ENCODE measurements at regions not wholly inside any gene's neighbourhood (a gene's known extent, or its start where the extent isn't known, plus 50 kb on each side); places are given as distances from the start of the nearest gene placed in this dataset.
"Not testable (repeated sequence)": the region's sequence is repeated elsewhere in the genome, so short reads cannot be mapped to it uniquely, and the experiment has no call there.

DNA sequence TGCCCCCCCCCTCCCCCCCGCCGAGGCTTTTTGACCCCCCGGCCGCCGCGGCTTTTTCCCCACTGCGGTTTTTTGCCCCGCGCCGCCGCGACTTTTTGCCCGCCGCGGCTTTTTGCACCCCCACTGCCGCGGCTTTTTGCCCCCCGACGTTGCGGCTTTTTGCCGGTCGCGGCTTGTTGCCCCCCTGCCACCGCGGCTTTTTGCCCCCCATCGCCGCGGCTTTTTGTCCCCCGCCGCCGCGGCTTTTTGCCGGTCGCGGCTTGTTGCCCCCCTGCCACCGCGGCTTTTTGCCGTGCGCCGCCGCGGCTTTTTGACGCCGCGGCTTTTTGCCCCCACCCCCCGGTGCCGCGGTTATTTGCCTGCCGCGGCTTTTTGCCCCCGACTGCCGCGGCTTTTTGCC, 395.4 kb downstream of the ZNF33B start:
- H3K9me3 ChIP-seq (ENCODE audit: low read depth); H3K27ac ChIP-seq; H3K4me1 ChIP-seq (ENCODE audit: low read depth); H3K36me3 ChIP-seq; DNase-seq (ENCODE audit: low read depth in 1 of 2, low spot score in 1 of 2); H3K27me3 ChIP-seq; H3K4me3 ChIP-seq: not testable (repeated sequence)

DNA sequence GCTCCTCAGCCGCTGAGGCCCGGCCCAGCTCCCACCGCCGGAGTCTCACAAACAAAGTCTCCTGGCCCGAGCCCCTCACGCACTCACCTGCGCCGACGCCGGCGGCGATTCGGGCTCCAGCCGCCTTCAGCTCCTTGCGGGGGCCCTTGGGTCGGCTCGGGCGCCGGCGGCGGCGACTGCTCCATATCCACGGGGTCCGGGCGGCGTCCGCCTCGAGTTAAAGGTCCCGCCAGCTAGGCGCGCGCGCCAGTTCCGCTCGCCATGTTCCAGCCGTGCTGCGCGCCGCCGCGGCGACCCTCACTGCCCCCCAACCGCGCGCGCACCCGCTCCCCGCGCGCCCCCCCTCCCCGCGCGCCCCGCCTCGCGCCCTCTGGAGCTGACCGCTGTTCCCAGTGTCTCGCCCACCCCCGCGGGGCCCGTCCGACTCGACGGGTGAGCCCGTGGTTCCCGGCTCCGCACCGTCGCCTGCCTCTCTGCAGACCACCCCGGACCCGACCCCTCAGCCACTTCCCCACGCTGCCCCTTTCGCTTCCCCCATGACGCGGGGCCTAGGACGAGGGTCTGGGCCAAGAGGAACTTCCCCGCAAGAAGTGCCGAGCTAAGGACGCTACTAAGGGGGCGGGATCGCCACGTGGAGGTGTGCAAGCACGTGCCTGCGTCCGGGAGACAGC, 396.1 kb downstream of the ZNF33B start:
- Histone ChIP-seq H3K4me3 (no peak overlapping the region), H3K27me3 (no peaks in the 10 kb centered on the region), H3K4me1 (ENCODE audit: low read depth) (no peaks in the 10 kb centered on the region), H3K27ac (no peak overlapping the region), H3K9me3 (ENCODE audit: low read depth) (no peaks in the 10 kb centered on the region), H3K36me3 (no peaks in the 10 kb centered on the region)
- TF ChIP-seq, protein P1, sequence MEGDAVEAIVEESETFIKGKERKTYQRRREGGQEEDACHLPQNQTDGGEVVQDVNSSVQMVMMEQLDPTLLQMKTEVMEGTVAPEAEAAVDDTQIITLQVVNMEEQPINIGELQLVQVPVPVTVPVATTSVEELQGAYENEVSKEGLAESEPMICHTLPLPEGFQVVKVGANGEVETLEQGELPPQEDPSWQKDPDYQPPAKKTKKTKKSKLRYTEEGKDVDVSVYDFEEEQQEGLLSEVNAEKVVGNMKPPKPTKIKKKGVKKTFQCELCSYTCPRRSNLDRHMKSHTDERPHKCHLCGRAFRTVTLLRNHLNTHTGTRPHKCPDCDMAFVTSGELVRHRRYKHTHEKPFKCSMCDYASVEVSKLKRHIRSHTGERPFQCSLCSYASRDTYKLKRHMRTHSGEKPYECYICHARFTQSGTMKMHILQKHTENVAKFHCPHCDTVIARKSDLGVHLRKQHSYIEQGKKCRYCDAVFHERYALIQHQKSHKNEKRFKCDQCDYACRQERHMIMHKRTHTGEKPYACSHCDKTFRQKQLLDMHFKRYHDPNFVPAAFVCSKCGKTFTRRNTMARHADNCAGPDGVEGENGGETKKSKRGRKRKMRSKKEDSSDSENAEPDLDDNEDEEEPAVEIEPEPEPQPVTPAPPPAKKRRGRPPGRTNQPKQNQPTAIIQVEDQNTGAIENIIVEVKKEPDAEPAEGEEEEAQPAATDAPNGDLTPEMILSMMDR (IDR thresholded peaks at IDR 0.05; ENCODE audit: low read depth, low read length): no peak
- DNase-seq (ENCODE audit: low read depth in 1 of 2, low spot score in 1 of 2): no peak

DNA sequence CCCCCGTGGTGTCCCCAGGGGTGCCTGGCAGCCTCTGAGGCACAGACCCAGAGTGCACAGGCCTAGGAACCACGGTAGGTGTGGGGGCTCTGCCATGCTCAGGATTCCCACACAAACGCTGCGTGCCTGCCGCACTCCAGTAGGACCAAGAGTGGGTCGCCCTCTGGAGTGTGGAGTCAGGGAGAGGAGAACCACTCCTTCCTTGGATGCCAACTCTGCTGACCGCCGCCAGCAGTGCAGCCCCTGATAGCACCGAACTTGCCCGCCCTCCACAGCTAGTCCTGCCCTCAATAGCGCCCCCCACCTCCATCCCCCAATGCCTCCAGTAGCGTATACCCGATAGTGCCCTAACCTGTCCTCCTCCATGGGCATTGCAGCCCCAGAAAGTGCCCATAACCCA, 402.0 kb downstream of the ZNF33B start:
- H3K27me3 ChIP-seq; H3K9me3 ChIP-seq (ENCODE audit: low read depth); H3K4me3 ChIP-seq; H3K36me3 ChIP-seq; H3K27ac ChIP-seq; H3K4me1 ChIP-seq (ENCODE audit: low read depth); DNase-seq (ENCODE audit: low read depth in 1 of 2, low spot score in 1 of 2): not testable (repeated sequence)

DNA sequence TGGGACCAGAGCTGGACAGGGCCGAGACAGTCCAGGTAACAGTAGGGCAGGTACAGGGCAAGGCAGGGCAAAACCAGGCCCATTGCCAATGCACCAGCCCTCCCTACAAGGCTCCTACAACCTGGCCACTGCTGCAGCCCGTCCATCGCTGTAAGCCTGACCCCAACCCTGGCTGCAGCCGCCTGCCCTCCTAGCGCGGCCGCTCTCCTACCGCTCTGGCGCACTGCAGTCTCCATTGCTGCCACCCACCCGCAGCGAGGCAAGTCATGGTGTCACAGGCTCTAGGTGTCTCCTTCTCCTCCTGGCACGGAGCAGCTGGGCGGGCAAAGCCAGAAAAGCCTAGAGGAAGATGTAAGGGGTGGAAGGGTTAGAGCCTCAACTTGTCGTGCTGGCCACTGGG, 402.6 kb downstream of the ZNF33B start:
- not testable (repeated sequence) for H3K36me3 ChIP-seq; H3K9me3 ChIP-seq (ENCODE audit: low read depth)

DNA sequence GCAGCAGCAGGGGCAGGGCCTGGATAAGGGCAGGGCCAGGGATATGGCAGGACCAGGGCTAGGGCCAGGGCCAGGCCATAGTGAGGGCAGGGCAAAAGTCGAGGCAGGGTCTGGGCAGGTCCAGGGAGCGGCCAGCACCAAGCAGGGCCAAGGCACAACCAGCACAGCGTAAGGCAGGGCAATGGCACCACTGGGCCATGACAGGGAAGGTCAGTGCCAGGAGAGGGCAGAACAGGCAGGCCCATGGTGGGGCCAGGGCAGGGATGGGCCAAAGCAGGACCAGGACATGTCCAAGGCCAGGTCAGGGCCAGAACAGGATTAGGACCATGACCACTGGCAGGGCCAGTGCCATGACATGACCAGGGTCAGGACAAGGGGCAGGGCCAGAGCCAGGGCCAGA, 403.1 kb downstream of the ZNF33B start:
- H3K4me3 ChIP-seq; H3K27ac ChIP-seq; DNase-seq (ENCODE audit: low read depth in 1 of 2, low spot score in 1 of 2); H3K9me3 ChIP-seq (ENCODE audit: low read depth); H3K4me1 ChIP-seq (ENCODE audit: low read depth); H3K36me3 ChIP-seq; H3K27me3 ChIP-seq: not testable (repeated sequence)

More for the DNA sequence above, 402.6 kb downstream of the ZNF33B start:
- DNase-seq (ENCODE audit: low read depth in 1 of 2, low spot score in 1 of 2); H3K4me3 ChIP-seq; H3K27me3 ChIP-seq; H3K4me1 ChIP-seq (ENCODE audit: low read depth); H3K27ac ChIP-seq: not testable (repeated sequence)

DNA sequence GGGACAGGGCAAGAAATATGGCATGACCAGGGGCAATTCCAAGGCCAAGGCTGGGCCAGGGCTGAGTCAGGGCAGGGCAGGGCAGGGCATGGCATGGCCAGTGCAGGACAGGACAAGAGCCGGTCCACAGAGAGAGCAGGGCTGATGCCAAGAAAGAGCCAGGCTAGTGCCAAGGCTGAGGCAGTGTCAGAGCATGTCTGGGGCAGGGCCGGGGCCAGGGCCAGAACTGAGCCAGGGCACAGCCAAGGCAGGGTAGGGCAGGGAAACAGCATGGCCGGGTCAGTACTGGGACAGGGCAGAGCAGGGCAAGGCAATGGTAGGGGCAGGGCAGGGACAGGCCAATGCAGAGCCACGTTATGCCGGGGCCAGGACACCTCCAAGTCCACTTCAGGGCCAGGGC, 403.9 kb downstream of the ZNF33B start:
- not testable (repeated sequence) for H3K9me3 ChIP-seq (ENCODE audit: low read depth); H3K27ac ChIP-seq; H3K4me3 ChIP-seq; H3K4me1 ChIP-seq (ENCODE audit: low read depth); DNase-seq (ENCODE audit: low read depth in 1 of 2, low spot score in 1 of 2); H3K27me3 ChIP-seq; H3K36me3 ChIP-seq

DNA sequence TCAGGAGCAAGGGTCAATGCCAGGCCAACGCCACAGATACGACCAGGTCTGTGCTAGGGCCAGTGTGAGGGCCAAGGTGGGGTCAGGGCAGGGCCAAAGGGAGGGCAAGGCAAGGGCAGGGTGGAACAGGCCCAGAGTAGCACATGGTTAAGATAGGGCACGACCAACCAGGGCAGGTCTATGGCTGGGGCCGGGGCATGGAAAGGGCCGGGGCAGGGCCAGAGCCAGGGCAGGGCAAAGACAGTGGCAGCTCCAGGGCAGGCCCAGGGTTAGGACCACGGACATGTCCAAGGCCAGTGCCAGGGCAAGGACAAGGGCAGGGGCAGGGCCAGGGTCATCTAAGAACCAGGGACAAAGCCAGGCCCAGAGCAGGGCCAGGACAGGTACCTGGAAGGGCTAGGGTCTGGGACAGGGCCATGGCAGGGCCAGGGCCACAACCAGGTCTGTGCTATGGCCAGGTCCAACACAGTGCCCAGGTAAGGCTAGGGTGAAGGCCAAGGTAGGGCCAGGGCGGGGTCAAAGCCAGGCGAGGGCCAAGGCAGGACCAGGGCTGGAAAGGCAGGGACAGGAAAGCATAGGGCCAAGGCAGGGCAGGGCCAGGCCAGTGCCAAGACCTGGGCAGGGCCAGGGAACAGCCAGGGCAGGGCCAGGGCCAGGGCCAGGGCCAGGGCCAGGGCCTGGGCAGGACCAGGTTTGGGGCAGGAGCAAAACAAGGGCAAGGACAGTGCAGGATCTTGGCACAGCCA, 404.7 kb downstream of the ZNF33B start:
- H3K27me3 ChIP-seq; H3K4me1 ChIP-seq (ENCODE audit: low read depth); H3K36me3 ChIP-seq; H3K27ac ChIP-seq; H3K9me3 ChIP-seq (ENCODE audit: low read depth); H3K4me3 ChIP-seq; DNase-seq (ENCODE audit: low read depth in 1 of 2, low spot score in 1 of 2): not testable (repeated sequence)

DNA sequence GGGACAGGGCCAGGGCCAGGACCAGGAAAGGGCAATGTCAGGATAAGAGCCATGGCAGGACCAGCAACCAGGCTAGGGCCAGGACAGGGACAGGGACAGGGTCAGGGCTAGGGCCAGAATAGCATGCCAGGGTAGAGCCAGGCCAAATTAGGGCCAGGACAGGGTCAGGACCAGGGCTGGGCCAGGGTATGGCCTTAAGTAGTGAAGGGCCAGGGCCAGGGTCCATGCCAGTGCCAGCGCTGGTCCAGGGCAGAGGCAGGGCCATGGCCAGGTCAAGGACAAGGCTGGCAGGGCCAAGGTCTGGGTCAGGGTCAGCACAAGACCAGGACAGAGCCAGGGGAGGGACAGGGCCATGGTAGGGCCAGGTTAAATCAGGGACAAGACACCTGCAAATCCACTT, 405.4 kb downstream of the ZNF33B start:
- H3K27me3 ChIP-seq; H3K4me1 ChIP-seq (ENCODE audit: low read depth); H3K9me3 ChIP-seq (ENCODE audit: low read depth); H3K27ac ChIP-seq; H3K36me3 ChIP-seq; H3K4me3 ChIP-seq; DNase-seq (ENCODE audit: low read depth in 1 of 2, low spot score in 1 of 2): not testable (repeated sequence)

DNA sequence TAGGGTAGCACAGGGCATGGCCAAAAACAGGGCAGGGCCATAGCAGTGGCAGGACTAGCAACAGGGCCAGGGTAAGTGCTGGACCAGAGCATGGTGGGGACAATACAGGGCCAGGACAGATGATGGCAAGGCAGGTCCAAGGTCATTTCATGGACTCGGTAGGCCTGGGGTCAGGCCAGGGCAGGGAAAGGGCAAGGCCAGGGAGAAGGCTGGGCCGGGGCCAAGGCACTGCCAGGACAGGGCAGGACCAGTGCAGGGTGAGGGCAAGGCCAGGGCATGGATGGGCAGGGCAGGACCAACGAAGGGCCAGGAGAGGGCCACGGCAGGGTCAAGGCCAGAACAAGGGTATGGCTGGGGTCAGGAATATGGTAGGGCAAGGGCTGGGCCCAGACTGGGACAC, 407.6 kb downstream of the ZNF33B start:
- DNase-seq (ENCODE audit: low read depth in 1 of 2, low spot score in 1 of 2); H3K9me3 ChIP-seq (ENCODE audit: low read depth); H3K27ac ChIP-seq: not testable (repeated sequence)

DNA sequence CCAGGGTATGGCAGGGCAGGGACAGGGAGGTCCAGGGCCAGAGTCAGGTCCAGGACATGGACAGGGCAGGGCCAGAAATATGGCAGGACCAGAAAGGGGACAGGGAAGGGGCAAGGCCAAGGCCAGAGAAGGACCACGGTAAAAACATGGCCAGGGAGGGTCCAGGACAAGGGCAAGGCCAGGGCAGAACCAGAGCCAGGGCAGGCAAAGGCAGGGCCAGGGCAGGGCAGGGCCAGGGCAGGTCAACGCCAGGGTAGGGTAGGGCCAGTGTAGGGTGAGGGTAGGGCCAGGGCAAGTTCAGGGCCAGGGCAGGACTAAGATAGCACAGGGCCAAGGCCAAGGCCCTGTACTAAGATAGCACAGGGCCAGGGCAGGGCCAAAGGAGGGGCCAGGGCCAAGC, 408.3 kb downstream of the ZNF33B start:
- H3K9me3 ChIP-seq (ENCODE audit: low read depth); DNase-seq (ENCODE audit: low read depth in 1 of 2, low spot score in 1 of 2); H3K27me3 ChIP-seq; H3K4me3 ChIP-seq; H3K4me1 ChIP-seq (ENCODE audit: low read depth); H3K27ac ChIP-seq; H3K36me3 ChIP-seq: not testable (repeated sequence)

More for the DNA sequence above, 407.6 kb downstream of the ZNF33B start:
- H3K27me3 ChIP-seq; H3K4me1 ChIP-seq (ENCODE audit: low read depth); H3K36me3 ChIP-seq; H3K4me3 ChIP-seq: not testable (repeated sequence)

DNA sequence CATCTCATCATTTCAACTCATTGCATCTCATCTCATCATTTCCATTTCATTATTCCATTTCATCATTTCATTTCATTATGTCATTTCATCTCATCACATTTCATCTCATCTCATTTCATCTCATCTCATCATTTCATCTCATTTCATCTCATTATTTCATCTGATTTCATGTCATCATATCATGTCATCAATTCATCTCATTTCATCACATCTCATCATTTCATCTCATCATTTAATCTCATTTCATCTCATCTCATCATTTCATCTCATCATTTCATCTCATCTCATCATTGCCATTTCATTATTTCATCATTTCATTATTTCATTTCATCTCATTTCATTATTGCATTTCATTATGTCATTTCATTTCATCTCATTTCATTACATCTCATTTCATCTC, 410.5 kb downstream of the ZNF33B start:
- not testable (repeated sequence) for H3K4me1 ChIP-seq (ENCODE audit: low read depth); H3K4me3 ChIP-seq; DNase-seq (ENCODE audit: low read depth in 1 of 2, low spot score in 1 of 2); H3K36me3 ChIP-seq; H3K27ac ChIP-seq; H3K9me3 ChIP-seq (ENCODE audit: low read depth); H3K27me3 ChIP-seq

DNA sequence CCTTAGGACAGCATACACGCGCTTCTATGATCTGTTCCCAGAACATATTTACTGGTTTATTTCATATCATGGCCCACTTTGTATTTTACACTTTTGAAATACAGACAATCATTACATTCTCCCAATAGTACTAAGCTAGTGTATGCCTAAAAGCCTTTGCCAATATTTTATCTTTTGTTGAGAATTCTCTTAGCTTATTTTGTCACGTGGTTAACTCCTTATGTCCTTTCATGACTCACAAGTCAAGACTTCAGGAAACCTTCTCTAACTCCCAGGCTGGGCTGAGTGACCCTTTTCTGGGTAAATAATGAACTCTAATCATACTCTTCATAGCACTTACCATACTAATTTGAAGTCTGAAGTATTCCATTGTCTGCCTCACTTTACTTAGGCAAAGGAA, 444.8 kb downstream of the ZNF33B start:
- not testable (repeated sequence) for DNase-seq (ENCODE audit: low read depth in 1 of 2, low spot score in 1 of 2); H3K4me3 ChIP-seq; H3K4me1 ChIP-seq (ENCODE audit: low read depth); H3K36me3 ChIP-seq; H3K27me3 ChIP-seq; H3K27ac ChIP-seq; H3K9me3 ChIP-seq (ENCODE audit: low read depth)
